ENCODE measurements at regions not wholly inside any gene's neighbourhood (a gene's known extent, or its start where the extent isn't known, plus 50 kb on each side); places are given as distances from the start of the nearest gene placed in this dataset.

DNA sequence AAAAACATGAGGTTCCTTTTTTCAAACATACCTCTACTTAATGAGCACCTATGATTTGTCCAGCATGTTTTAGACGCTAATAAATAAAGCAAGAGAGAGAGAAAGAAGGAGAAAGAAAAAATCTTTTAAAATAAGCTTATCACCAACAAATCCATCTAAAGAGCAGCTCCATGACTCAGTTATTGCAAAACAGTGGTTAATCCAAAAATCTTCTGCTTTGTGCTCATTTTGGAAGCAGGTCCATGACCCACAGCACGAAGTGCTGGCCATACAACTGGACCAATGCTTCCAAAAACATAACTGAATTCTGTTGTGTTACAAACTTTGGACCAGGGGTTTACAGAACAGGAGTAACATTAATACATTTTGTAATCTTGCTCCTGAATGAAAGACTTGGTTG, 696.6 kb downstream of the KCNA4 start:
- TF ChIP-seq, protein P1, sequence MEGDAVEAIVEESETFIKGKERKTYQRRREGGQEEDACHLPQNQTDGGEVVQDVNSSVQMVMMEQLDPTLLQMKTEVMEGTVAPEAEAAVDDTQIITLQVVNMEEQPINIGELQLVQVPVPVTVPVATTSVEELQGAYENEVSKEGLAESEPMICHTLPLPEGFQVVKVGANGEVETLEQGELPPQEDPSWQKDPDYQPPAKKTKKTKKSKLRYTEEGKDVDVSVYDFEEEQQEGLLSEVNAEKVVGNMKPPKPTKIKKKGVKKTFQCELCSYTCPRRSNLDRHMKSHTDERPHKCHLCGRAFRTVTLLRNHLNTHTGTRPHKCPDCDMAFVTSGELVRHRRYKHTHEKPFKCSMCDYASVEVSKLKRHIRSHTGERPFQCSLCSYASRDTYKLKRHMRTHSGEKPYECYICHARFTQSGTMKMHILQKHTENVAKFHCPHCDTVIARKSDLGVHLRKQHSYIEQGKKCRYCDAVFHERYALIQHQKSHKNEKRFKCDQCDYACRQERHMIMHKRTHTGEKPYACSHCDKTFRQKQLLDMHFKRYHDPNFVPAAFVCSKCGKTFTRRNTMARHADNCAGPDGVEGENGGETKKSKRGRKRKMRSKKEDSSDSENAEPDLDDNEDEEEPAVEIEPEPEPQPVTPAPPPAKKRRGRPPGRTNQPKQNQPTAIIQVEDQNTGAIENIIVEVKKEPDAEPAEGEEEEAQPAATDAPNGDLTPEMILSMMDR (IDR thresholded peaks at IDR 0.05; ENCODE audit: low read depth, low read length, poor library complexity, severe bottlenecking) = no peak
- TF ChIP-seq EZH2phosphoT487 (IDR thresholded peaks at IDR 0.05; ENCODE audit: borderline replicate concordance, low read length) = no peak

Measured in DOHH2 (cell line).